ENCODE measurements at regions not wholly inside any gene's neighbourhood (a gene's known extent, or its start where the extent isn't known, plus 50 kb on each side); places are given as distances from the start of the nearest gene placed in this dataset.
"Not testable (repeated sequence)": the region's sequence is repeated elsewhere in the genome, so short reads cannot be mapped to it uniquely, and the experiment has no call there.

DNA sequence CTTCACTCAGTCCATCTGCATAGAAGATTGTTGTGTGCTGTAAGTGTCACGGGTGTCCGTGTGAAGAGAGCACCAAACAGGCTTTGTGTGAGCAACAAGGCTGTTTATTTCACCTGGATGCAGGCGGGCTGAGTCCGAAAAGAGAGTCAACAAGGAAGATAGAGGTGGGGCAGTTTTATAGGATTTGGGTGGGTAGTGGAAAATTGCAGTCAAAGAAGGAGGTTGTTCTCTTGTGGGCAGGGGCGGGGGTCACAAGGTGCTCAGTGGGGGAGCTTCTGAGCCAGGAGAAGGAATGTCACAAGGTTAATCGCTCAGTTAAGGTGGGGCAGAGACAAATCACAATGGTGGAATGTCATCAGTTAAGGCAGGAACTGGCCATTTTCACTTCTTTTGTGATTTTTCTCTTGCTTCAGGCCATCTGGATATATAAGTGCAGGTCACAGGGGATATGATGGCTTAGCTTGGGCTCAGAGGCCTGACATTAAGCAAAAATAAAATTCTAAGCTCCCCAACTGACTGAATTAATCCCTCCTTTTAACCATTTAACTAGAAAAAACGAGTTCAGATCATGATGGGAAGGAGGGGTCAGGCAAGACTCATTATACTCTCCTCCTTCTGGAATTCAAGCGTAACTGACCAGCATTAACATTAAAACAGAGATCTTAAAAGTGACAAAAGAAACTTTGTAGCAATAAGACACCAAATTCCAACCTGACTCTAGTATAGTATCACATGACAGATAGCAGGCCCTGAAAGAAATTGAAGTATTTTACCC, 200.5 kb upstream of the DIPK2B start:
- WGBS, 2 donors = 55 to 68% methylated on average over 8 of the region's 8 CpGs
- not testable (repeated sequence) for H3K4me1 ChIP-seq (ENCODE audit: control insufficient read depth in 2 of 2, insufficient read depth in 2 of 2, low read length in 1 of 2); H3K4me3 ChIP-seq (ENCODE audit: low read depth in 1 of 2, low read length in 2 of 2); H3K36me3 ChIP-seq (ENCODE audit: control insufficient read depth in 2 of 2, insufficient read depth in 2 of 2, low read length in 1 of 2); H3K27ac ChIP-seq (ENCODE audit: low read depth in 2 of 2, low read length in 1 of 2); H3K27me3 ChIP-seq (ENCODE audit: control insufficient read depth in 1 of 2, insufficient read depth in 2 of 2, low read length in 2 of 2); H3K9me3 ChIP-seq (ENCODE audit: control insufficient read depth in 2 of 2, insufficient read depth in 1 of 2, low read depth in 1 of 2, low read length in 1 of 2)

DNA sequence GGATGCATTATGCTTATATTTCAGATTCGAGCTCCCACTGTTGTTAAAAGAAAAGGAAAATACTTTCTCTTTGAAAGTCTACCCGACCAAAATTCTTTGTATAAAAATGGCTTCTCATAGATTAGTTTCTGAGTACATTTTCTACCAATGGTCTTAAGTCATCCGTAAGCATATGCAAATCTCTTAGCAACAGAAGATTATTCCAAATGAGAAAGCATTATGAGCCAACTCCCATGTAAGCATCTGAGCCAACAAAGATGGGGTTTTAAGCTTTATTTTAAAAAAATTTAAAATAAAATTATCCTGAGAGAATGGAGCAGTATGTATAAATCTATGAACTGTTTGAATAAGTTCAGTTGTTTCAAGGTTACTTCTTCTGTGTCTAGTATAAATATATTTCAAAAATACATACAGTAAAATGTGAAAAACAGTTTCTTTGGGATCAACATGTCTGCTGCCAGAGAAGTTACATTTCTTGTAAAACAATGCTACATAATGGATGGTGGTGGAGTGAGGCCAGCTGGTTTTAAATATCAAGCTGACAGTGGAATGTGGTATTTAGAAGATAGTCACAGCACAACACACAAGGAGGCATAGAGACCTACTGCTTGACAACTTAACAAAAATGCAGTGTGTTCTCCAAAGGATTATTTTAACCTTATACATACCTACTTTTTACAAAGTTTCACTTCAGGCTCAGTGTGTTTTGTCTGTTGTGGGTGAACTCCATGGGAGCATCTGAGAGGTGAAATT, 199.5 kb upstream of the DIPK2B start:
- H3K4me1 ChIP-seq (ENCODE audit: control insufficient read depth in 2 of 2, insufficient read depth in 2 of 2, low read length in 1 of 2) = no peaks in the 10 kb centered on the region
- no peak overlapping the region for H3K27ac ChIP-seq (ENCODE audit: low read depth in 2 of 2, low read length in 1 of 2)
- H3K27me3 ChIP-seq (ENCODE audit: control insufficient read depth in 1 of 2, insufficient read depth in 2 of 2, low read length in 2 of 2) = no peaks in the 10 kb centered on the region
- no peak overlapping the region for H3K4me3 ChIP-seq (ENCODE audit: low read depth in 1 of 2, low read length in 2 of 2)
- H3K9me3 ChIP-seq (ENCODE audit: control insufficient read depth in 2 of 2, insufficient read depth in 1 of 2, low read depth in 1 of 2, low read length in 1 of 2) = peaks cover 0 to 5% of the 10 kb centered on the region in 2 donors
- no peaks in the 10 kb centered on the region for H3K36me3 ChIP-seq (ENCODE audit: control insufficient read depth in 2 of 2, insufficient read depth in 2 of 2, low read length in 1 of 2)
- WGBS, 2 donors = 56 to 57% methylated on average over 3 of the region's 3 CpGs

DNA sequence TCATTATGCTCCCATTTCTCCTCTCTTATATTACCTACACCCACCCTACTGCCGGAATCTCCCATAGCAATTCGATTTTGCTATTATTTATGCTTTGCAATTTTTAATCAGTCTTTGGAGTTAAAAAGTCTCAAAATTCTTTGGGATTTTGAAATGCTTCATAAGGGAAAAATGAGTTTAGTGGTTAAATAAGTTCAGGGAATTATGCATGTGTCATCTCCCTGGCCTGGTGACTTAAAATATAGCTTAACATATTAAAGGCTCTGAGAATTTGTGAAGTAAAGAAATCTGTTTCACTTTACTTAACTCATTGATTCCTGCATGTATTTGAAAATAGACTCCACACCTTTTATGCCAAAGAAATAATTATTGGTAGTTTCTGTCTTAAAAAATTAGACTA, 185.1 kb upstream of the DIPK2B start:
- 74 to 85% methylated on average over 2 of the region's 2 CpGs for WGBS, 2 donors
- no peak overlapping the region for H3K4me3 ChIP-seq (ENCODE audit: low read depth in 1 of 2, low read length in 2 of 2)
- no peaks in the 10 kb centered on the region for H3K4me1 ChIP-seq (ENCODE audit: control insufficient read depth in 2 of 2, insufficient read depth in 2 of 2, low read length in 1 of 2)
- H3K27ac ChIP-seq (ENCODE audit: low read depth in 2 of 2, low read length in 1 of 2) = no peak overlapping the region
- no peaks in the 10 kb centered on the region for H3K36me3 ChIP-seq (ENCODE audit: control insufficient read depth in 2 of 2, insufficient read depth in 2 of 2, low read length in 1 of 2)
- peaks cover 0 to 3% of the 10 kb centered on the region in 2 donors for H3K9me3 ChIP-seq (ENCODE audit: control insufficient read depth in 2 of 2, insufficient read depth in 1 of 2, low read depth in 1 of 2, low read length in 1 of 2)
- no peaks in the 10 kb centered on the region for H3K27me3 ChIP-seq (ENCODE audit: control insufficient read depth in 1 of 2, insufficient read depth in 2 of 2, low read length in 2 of 2)

DNA sequence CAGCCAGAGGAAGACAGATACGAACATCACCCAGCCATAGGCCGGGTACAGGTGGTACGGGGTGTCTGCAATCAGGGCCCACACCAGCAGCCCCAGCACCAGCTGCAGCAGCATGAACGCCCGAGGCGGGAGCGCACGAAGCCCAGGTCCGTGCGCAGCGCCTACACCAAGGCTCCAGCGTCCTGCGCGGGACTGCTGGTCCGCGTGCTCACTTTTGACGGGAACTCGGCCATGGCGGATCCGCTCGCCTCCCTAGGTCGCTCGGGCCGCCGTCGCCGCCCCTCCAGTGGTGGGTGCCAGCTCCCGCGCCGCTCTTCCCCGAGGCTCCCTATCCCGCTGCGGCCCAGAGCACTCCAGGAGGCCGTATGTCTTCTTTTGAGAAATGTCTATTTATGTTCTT, 181.2 kb upstream of the DIPK2B start:
- Histone ChIP-seq H3K4me1 (ENCODE audit: control insufficient read depth in 2 of 2, insufficient read depth in 2 of 2, low read length in 1 of 2) (no peaks in the 10 kb centered on the region), H3K27ac (ENCODE audit: low read depth in 2 of 2, low read length in 1 of 2) (no peak overlapping the region), H3K27me3 (ENCODE audit: control insufficient read depth in 1 of 2, insufficient read depth in 2 of 2, low read length in 2 of 2) (no peaks in the 10 kb centered on the region), H3K9me3 (ENCODE audit: control insufficient read depth in 2 of 2, insufficient read depth in 1 of 2, low read depth in 1 of 2, low read length in 1 of 2) (peaks cover 0 to 3% of the 10 kb centered on the region in 2 donors), H3K4me3 (ENCODE audit: low read depth in 1 of 2, low read length in 2 of 2) (no peak overlapping the region), H3K36me3 (ENCODE audit: control insufficient read depth in 2 of 2, insufficient read depth in 2 of 2, low read length in 1 of 2) (no peaks in the 10 kb centered on the region)
- 86 to 96% methylated on average over 34 of the region's 34 CpGs for WGBS, 2 donors

DNA sequence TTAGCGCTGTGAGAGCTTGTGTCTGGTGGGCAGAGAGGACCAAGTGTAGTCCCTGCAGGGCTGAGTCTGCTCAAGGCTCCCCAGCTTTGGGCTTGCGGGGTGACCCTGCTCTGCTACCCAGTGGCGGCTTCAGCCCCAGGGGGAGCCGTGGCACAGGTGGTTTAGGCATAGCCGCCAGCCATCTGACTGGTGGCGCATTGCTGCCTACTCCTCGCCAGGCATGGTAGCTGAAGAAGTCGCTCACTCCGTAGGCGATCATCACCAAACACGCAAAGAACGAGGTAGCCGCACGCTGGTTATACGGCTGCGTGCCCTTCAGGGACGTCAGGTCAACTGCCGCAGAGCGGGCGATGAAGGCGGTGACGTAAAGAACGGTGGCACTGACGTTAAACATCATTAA, 180.7 kb upstream of the DIPK2B start:
- H3K4me3 ChIP-seq (ENCODE audit: low read depth in 1 of 2, low read length in 2 of 2) = no peak overlapping the region
- no peaks in the 10 kb centered on the region for H3K27me3 ChIP-seq (ENCODE audit: control insufficient read depth in 1 of 2, insufficient read depth in 2 of 2, low read length in 2 of 2)
- no peaks in the 10 kb centered on the region for H3K36me3 ChIP-seq (ENCODE audit: control insufficient read depth in 2 of 2, insufficient read depth in 2 of 2, low read length in 1 of 2)
- H3K4me1 ChIP-seq (ENCODE audit: control insufficient read depth in 2 of 2, insufficient read depth in 2 of 2, low read length in 1 of 2) = no peaks in the 10 kb centered on the region
- peaks cover 0 to 3% of the 10 kb centered on the region in 2 donors for H3K9me3 ChIP-seq (ENCODE audit: control insufficient read depth in 2 of 2, insufficient read depth in 1 of 2, low read depth in 1 of 2, low read length in 1 of 2)
- 96 to 97% methylated on average over 24 of the region's 24 CpGs for WGBS, 2 donors
- no peak overlapping the region for H3K27ac ChIP-seq (ENCODE audit: low read depth in 2 of 2, low read length in 1 of 2)

DNA sequence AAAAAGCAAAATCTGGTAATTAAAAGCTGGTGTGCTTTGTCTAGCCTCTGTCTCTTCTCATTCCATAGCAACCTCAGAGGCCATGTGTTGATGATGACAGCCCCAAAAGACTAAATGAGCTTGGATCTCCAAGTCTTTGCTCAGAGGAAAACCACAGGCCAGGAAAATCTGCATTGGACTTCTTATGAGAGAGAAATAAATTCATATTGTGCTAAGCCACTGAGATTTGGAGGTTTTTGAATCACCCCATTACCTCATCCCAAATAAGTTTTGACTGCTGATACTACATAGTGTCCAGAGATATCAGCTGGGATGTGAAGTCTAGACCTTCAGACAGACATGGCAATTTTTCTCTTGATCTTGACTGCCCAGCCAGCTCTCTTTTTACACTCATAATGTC, 178.6 kb upstream of the DIPK2B start:
- Histone ChIP-seq H3K27me3 (ENCODE audit: control insufficient read depth in 1 of 2, insufficient read depth in 2 of 2, low read length in 2 of 2) (no peaks in the 10 kb centered on the region), H3K27ac (ENCODE audit: low read depth in 2 of 2, low read length in 1 of 2) (no peak overlapping the region), H3K4me1 (ENCODE audit: control insufficient read depth in 2 of 2, insufficient read depth in 2 of 2, low read length in 1 of 2) (no peaks in the 10 kb centered on the region), H3K9me3 (ENCODE audit: control insufficient read depth in 2 of 2, insufficient read depth in 1 of 2, low read depth in 1 of 2, low read length in 1 of 2) (peaks cover 0 to 3% of the 10 kb centered on the region in 2 donors), H3K36me3 (ENCODE audit: control insufficient read depth in 2 of 2, insufficient read depth in 2 of 2, low read length in 1 of 2) (no peaks in the 10 kb centered on the region), H3K4me3 (ENCODE audit: low read depth in 1 of 2, low read length in 2 of 2) (no peak overlapping the region)

DNA sequence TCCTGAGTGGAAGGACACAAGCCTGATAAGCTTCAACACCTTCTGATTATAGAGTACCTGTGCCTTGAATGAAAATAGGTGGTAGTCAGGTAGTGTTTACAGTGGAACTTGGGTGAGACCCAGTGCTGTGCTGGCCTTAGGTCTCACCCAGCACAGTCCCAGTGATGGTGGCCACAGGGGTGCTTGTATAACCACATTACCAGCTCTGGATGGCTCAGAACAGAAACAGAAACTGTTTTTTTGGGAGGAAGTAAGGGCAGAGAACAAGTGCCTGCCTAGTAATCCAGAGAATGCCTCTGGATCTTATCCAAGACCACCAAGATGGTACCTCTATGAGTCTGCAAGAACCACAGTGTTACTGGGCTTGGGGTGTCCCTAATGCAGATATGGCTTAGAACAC, 171.5 kb upstream of the DIPK2B start:
- no peak overlapping the region for H3K4me3 ChIP-seq (ENCODE audit: low read depth in 1 of 2, low read length in 2 of 2)
- no peaks in the 10 kb centered on the region for H3K36me3 ChIP-seq (ENCODE audit: control insufficient read depth in 2 of 2, insufficient read depth in 2 of 2, low read length in 1 of 2)
- no peaks in the 10 kb centered on the region for H3K4me1 ChIP-seq (ENCODE audit: control insufficient read depth in 2 of 2, insufficient read depth in 2 of 2, low read length in 1 of 2)
- H3K27me3 ChIP-seq (ENCODE audit: control insufficient read depth in 1 of 2, insufficient read depth in 2 of 2, low read length in 2 of 2) = peaks cover 0 to under 1% of the 10 kb centered on the region in 2 donors
- H3K27ac ChIP-seq (ENCODE audit: low read depth in 2 of 2, low read length in 1 of 2) = no peak overlapping the region
- peaks cover 0 to 6% of the 10 kb centered on the region in 2 donors for H3K9me3 ChIP-seq (ENCODE audit: control insufficient read depth in 2 of 2, insufficient read depth in 1 of 2, low read depth in 1 of 2, low read length in 1 of 2)

DNA sequence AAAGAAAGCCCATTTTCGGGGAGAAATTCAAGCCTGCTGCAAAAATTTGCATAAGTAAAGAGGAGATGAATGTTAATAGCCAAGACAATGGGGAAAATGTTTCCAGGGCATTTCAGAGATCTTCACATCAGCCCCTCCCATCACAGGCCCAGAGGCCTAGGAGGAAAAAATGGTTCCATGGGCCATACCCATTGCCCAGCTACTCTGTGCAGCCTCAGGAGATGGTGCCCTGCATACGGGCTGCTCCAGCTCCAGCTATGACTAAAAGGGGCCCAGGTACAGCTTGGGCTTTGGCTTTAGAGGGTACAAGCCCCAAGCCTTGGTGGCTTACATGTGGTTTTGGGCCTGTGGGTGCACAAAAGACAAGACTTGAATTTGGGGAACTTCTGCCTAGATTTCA, 168.0 kb upstream of the DIPK2B start:
- Histone ChIP-seq H3K36me3 (ENCODE audit: control insufficient read depth in 2 of 2, insufficient read depth in 2 of 2, low read length in 1 of 2) (no peaks in the 10 kb centered on the region), H3K4me1 (ENCODE audit: control insufficient read depth in 2 of 2, insufficient read depth in 2 of 2, low read length in 1 of 2) (no peaks in the 10 kb centered on the region), H3K27ac (ENCODE audit: low read depth in 2 of 2, low read length in 1 of 2) (no peak overlapping the region), H3K9me3 (ENCODE audit: control insufficient read depth in 2 of 2, insufficient read depth in 1 of 2, low read depth in 1 of 2, low read length in 1 of 2) (peaks cover 0 to 6% of the 10 kb centered on the region in 2 donors), H3K27me3 (ENCODE audit: control insufficient read depth in 1 of 2, insufficient read depth in 2 of 2, low read length in 2 of 2) (peaks cover 0 to 4% of the 10 kb centered on the region in 2 donors), H3K4me3 (ENCODE audit: low read depth in 1 of 2, low read length in 2 of 2) (no peak overlapping the region)
- WGBS, 2 donors = 84 to 92% methylated on average over 2 of the region's 2 CpGs

DNA sequence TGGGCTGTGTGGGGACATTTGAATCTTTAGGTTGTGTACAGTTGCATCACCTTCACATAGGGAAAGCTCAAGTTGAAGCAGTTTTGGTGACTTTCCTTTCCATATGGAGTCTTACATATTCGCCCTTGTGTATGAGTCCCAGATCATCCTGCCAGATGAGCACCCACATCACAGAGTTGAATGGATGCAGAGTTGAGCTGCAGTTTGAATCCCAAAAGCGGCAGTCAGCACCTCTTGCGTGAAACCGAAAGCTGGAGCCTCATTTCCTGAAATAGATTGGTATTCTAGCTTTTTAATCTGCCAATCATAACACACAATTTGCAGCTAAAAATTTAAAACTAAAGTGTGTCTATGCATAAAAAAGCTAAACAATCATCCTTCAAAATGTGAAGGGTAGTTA, 162.9 kb upstream of the DIPK2B start:
- Histone ChIP-seq H3K9me3 (ENCODE audit: control insufficient read depth in 2 of 2, insufficient read depth in 1 of 2, low read depth in 1 of 2, low read length in 1 of 2) (no peaks in the 10 kb centered on the region), H3K36me3 (ENCODE audit: control insufficient read depth in 2 of 2, insufficient read depth in 2 of 2, low read length in 1 of 2) (no peaks in the 10 kb centered on the region), H3K27ac (ENCODE audit: low read depth in 2 of 2, low read length in 1 of 2) (no peak overlapping the region), H3K4me1 (ENCODE audit: control insufficient read depth in 2 of 2, insufficient read depth in 2 of 2, low read length in 1 of 2) (no peaks in the 10 kb centered on the region), H3K27me3 (ENCODE audit: control insufficient read depth in 1 of 2, insufficient read depth in 2 of 2, low read length in 2 of 2) (peaks cover 0 to 4% of the 10 kb centered on the region in 2 donors), H3K4me3 (ENCODE audit: low read depth in 1 of 2, low read length in 2 of 2) (no peak overlapping the region)
- WGBS, 2 donors = 80 to 88% methylated on average over 4 of the region's 4 CpGs

DNA sequence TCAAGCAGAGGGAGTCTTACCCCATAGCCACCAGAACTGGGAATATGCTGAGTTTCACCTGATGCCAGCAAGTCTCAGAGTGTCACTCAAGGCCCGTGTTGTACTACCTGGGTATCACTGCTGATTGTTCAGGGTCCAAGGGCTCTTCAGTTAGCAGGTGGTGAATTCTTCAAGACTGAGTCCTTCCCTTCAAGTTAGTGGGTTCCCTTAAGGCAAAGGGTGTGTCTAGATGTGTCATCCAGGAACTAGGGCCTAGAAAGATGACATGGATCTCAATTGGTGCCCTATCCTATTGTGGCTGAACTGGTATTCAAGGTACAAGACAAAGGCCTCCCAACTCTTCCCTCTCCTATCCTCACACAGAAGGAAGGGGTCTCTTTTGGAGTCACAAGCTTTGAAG, 159.9 kb upstream of the DIPK2B start:
- WGBS, 2 donors = 79 to 83% methylated on average over 1 of the region's 1 CpG

More for the DNA sequence above, 159.9 kb upstream of the DIPK2B start:
- H3K4me3 ChIP-seq (ENCODE audit: low read depth in 1 of 2, low read length in 2 of 2) = no peak overlapping the region
- H3K4me1 ChIP-seq (ENCODE audit: control insufficient read depth in 2 of 2, insufficient read depth in 2 of 2, low read length in 1 of 2) = no peaks in the 10 kb centered on the region
- no peak overlapping the region for H3K27ac ChIP-seq (ENCODE audit: low read depth in 2 of 2, low read length in 1 of 2)
- no peaks in the 10 kb centered on the region for H3K27me3 ChIP-seq (ENCODE audit: control insufficient read depth in 1 of 2, insufficient read depth in 2 of 2, low read length in 2 of 2)
- no peaks in the 10 kb centered on the region for H3K9me3 ChIP-seq (ENCODE audit: control insufficient read depth in 2 of 2, insufficient read depth in 1 of 2, low read depth in 1 of 2, low read length in 1 of 2)
- no peaks in the 10 kb centered on the region for H3K36me3 ChIP-seq (ENCODE audit: control insufficient read depth in 2 of 2, insufficient read depth in 2 of 2, low read length in 1 of 2)

All from esophagus (tissue), 2 donors.